DND-41 (cell line): ENCODE measurements at regions not wholly inside any gene's neighbourhood (a gene's known extent, or its start where the extent isn't known, plus 50 kb on each side); places are given as distances from the start of the nearest gene placed in this dataset.

Source experiments
- CTCF ChIP-seq: IDR thresholded peaks from 2 replicates; pipeline ENCODE4 v1.5.1; 2012; ENCODE audit warnings: borderline replicate concordance, low read length, moderate library complexity, mild to moderate bottlenecking; ENCODE audit not compliant: poor library complexity, severe bottlenecking; ENCODE audit errors: extremely low read depth
- EZH2 ChIP-seq: IDR thresholded peaks from 3 replicates; pipeline ENCODE4 v1.6.1; 2012; ENCODE audit warnings: borderline replicate concordance, low read depth, mild to moderate bottlenecking, moderate library complexity, low read length, inconsistent platforms; ENCODE audit not compliant: severe bottlenecking

GRCh38 chr9:13478160-13478559 lies 198.7 kb upstream of the MPDZ start:
- no peak for TF ChIP-seq CTCF
- no peak for TF ChIP-seq EZH2
